Gastrocnemius medialis (tissue), 4 donors: ENCODE measurements at regions not wholly inside any gene's neighbourhood (a gene's known extent, or its start where the extent isn't known, plus 50 kb on each side); places are given as distances from the start of the nearest gene placed in this dataset.

Source experiments
- POLR2A ChIP-seq, 2 donors: fragments of 450-650 bp; IDR thresholded peaks; one replicate each; pipeline ENCODE4 v1.6.1; 2017; ENCODE audit warnings: antibody characterized with exemption in 2 of 2, mild to moderate bottlenecking in 2 of 2, moderate library complexity in 2 of 2
- TF ChIP-seq, protein P1 (sequence below), 5 experiments: fragments of 450-650 bp in 3 of 5; fragments of 200-600 bp in 2 of 5; sonication (generic) in 2 of 5; IDR thresholded peaks in 4 of 5; conservative IDR thresholded peaks in 1 of 5; 1 replicate in 4 of 5; 2 replicates in 1 of 5; pipeline ENCODE4 v1.5.1; 2016 to 2019; ENCODE audit warnings: antibody characterized with exemption in 5 of 5, mild to moderate bottlenecking in 3 of 5, moderate library complexity in 3 of 5

DNA sequence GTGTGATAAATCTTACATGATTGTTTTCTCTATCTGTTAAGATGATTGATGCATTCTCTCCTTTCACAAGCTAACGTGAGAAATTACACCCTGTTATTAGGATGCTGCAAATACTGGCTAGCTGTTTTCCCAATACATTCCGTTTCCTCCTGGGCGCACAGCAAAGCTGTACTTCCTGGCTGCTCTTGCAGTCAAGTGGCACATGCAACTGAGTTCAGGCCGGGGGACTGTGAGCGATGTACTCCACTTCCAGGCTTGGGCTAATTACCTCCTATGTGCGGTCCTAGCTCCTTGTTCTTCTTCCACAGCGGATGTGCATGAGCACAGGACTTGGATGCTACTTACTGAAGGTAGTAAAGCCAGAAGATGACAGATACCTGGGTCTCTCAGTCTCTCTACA lies 234.9 kb upstream of the SESN3 start:
- TF ChIP-seq, protein P1, sequence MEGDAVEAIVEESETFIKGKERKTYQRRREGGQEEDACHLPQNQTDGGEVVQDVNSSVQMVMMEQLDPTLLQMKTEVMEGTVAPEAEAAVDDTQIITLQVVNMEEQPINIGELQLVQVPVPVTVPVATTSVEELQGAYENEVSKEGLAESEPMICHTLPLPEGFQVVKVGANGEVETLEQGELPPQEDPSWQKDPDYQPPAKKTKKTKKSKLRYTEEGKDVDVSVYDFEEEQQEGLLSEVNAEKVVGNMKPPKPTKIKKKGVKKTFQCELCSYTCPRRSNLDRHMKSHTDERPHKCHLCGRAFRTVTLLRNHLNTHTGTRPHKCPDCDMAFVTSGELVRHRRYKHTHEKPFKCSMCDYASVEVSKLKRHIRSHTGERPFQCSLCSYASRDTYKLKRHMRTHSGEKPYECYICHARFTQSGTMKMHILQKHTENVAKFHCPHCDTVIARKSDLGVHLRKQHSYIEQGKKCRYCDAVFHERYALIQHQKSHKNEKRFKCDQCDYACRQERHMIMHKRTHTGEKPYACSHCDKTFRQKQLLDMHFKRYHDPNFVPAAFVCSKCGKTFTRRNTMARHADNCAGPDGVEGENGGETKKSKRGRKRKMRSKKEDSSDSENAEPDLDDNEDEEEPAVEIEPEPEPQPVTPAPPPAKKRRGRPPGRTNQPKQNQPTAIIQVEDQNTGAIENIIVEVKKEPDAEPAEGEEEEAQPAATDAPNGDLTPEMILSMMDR (IDR thresholded peaks at IDR 0.05 in 4 of 5, conservative IDR thresholded peaks at IDR 0.05 in 1 of 5): no peak
- no peak for TF ChIP-seq POLR2A (IDR thresholded peaks at IDR 0.05)
